OCI-LY7 (cell line): ENCODE measurements at regions not wholly inside any gene's neighbourhood (a gene's known extent, or its start where the extent isn't known, plus 50 kb on each side); places are given as distances from the start of the nearest gene placed in this dataset.

Experiments
- BruUV-seq: library from RNA; stranded (reverse); fragments of 400-500 nt; replicated peaks from 2 replicates; lab custom pipeline; 2021; lab: Mats Ljungman, UMichigan
- CTCF ChIA-PET: fragments of 300-600 bp; sonication (Branson Sonifier 250); formaldehyde crosslinking; loops from one replicate; lab custom pipeline; 2022; ENCODE audit warnings: antibody characterized with exemption; ENCODE audit not compliant: unreplicated experiment; lab: Charles Lee
- POLR2A ChIA-PET: fragments of 300-600 bp; sonication (Branson Sonifier 250); formaldehyde crosslinking; loops from one replicate; lab custom pipeline; 2022; ENCODE audit warnings: antibody characterized with exemption; lab: Charles Lee
- DNase-seq: peaks from one replicate; pipeline ENCODE4 v3.0.0-alpha.2; 2015; ENCODE audit warnings: low spot score
- H2AFZ ChIP-seq: fragments of 200-600 bp; sonication (generic), shearing (Covaris generic); 2 replicates; pipeline ENCODE4 v1.6.1; 2014; ENCODE audit warnings: mild to moderate bottlenecking, antibody characterized with exemption, low read length, moderate library complexity
- H3K27ac ChIP-seq: fragments of 200-600 bp; sonication (generic); 2 replicates; pipeline ENCODE4 v1.5.1; 2014; ENCODE audit warnings: mixed run types, low read depth, mild to moderate bottlenecking, moderate library complexity, low read length, inconsistent platforms; ENCODE audit not compliant: poor library complexity, severe bottlenecking
- H3K36me3 ChIP-seq: fragments of 200-600 bp; sonication (generic); 2 replicates; pipeline ENCODE4 v1.6.1; 2014; ENCODE audit warnings: mild to moderate bottlenecking, antibody characterized with exemption, low read length, moderate library complexity, mixed read lengths; ENCODE audit not compliant: insufficient read depth
- H3K4me1 ChIP-seq: fragments of 200-600 bp; sonication (generic); 2 replicates; pipeline ENCODE4 v1.5.1; 2014; ENCODE audit warnings: mild to moderate bottlenecking, low read length; ENCODE audit not compliant: insufficient read depth, poor library complexity, severe bottlenecking
- H3K4me2 ChIP-seq: fragments of 200-600 bp; sonication (generic); 2 replicates; pipeline ENCODE4 v1.6.1; 2014; ENCODE audit warnings: mild to moderate bottlenecking, low read length
- H3K4me3 ChIP-seq: fragments of 200-600 bp; sonication (generic); 2 replicates; pipeline ENCODE4 v1.5.1; 2014; ENCODE audit warnings: mild to moderate bottlenecking, low read depth, low read length; ENCODE audit not compliant: poor library complexity, severe bottlenecking
- H3K79me2 ChIP-seq: fragments of 200-600 bp; sonication (generic); 2 replicates; pipeline ENCODE4 v1.6.1; 2016; ENCODE audit warnings: low read depth, mild to moderate bottlenecking, low read length, moderate library complexity, mixed read lengths; ENCODE audit not compliant: insufficient read depth
- H3K9me2 ChIP-seq: fragments of 200-600 bp; sonication (generic); 2 replicates; pipeline ENCODE4 v1.6.1; 2016; ENCODE audit warnings: mild to moderate bottlenecking, low read length, mixed read lengths; ENCODE audit not compliant: insufficient read depth
- H3K9me3 ChIP-seq: fragments of 200-600 bp; sonication (generic); 2 replicates; pipeline ENCODE4 v1.6.1; 2014; ENCODE audit warnings: mild to moderate bottlenecking, mixed run types, low read length, mixed read lengths
- H4K20me1 ChIP-seq: fragments of 200-600 bp; sonication (generic); 2 replicates; pipeline ENCODE4 v1.6.1; 2014; ENCODE audit warnings: mild to moderate bottlenecking, antibody characterized with exemption, low read length, moderate library complexity, mixed read lengths; ENCODE audit not compliant: insufficient read depth
- CTCF ChIP-seq: fragments of 200-600 bp; sonication (generic); conservative IDR thresholded peaks from 2 replicates; pipeline ENCODE4 v1.5.1; 2014; ENCODE audit warnings: mild to moderate bottlenecking, antibody characterized with exemption, low read length, moderate library complexity, mixed read lengths
- EZH2phosphoT487 ChIP-seq: fragments of 200-600 bp; sonication (generic); IDR thresholded peaks from 2 replicates; pipeline ENCODE4 v1.6.1; 2018; ENCODE audit warnings: low read depth, borderline replicate concordance, mild to moderate bottlenecking, mixed run types, antibody characterized with exemption, low read length, moderate library complexity, mixed read lengths
- intact Hi-C: fragments of 100-400 bp; cut with micrococcal nuclease; formaldehyde crosslinking; loops from one replicate; pipeline ENCODE4 v1.10.0; 2022; ENCODE audit not compliant: unreplicated experiment

- intact Hi-C loops: loop anchor here (2.0 to 5.0 kb wide), 3 partner anchors 15 to 353 kb away; no protein-coding TSS in a partner anchor
- TF ChIP-seq CTCF: no peak
- no peak for TF ChIP-seq EZH2phosphoT487
- H2AFZ ChIP-seq: no peak overlapping the region
- ChIA-PET POLR2A (no interaction called here), CTCF (no interaction called here)
- H3K9me3 ChIP-seq: peaks cover 32% of the 10 kb centered on the region
- H3K79me2 ChIP-seq: no peaks in the 10 kb centered on the region
- H3K4me3 ChIP-seq: no peak overlapping the region
- BruUV-seq: no TSS peak
- H3K4me2 ChIP-seq: no peak overlapping the region
- H3K9me2 ChIP-seq: no peaks in the 10 kb centered on the region
- H4K20me1 ChIP-seq: no peaks in the 10 kb centered on the region
- no peak for DNase-seq
- H3K4me1 ChIP-seq: peaks cover 30% of the 10 kb centered on the region
- H3K27ac ChIP-seq: no peak overlapping the region
- H3K36me3 ChIP-seq: peaks cover 13% of the 10 kb centered on the region
Observed at GRCh38 chr14:106309423-106309822, 783.0 kb downstream of the TMEM121 start.

- Histone ChIP-seq H3K9me3 (peaks cover 13% of the 10 kb centered on the region; the same call in 1 of the 2 replicates), H3K4me2 (no peak overlapping the region), H3K27ac (no peak overlapping the region), H3K79me2 (no peaks in the 10 kb centered on the region), H3K36me3 (no peaks in the 10 kb centered on the region; the same call in 1 of the 2 replicates), H3K9me2 (no peaks in the 10 kb centered on the region), H3K4me3 (no peak overlapping the region), H3K4me1 (peaks cover 37% of the 10 kb centered on the region), H2AFZ (no peak overlapping the region), H4K20me1 (no peaks in the 10 kb centered on the region)
- intact Hi-C loops: no loop called here
- no peak for DNase-seq
- no peak for TF ChIP-seq EZH2phosphoT487
- no peak for TF ChIP-seq CTCF
- CTCF ChIA-PET: no interaction called here
- BruUV-seq: no TSS peak
- POLR2A ChIA-PET: no interaction called here
Observed at GRCh38 chr14:106315436-106315835, 789.1 kb downstream of the TMEM121 start.

GRCh38 chr14:106317593-106317992, 791.2 kb downstream of the TMEM121 start:
- peaks cover 26% of the 10 kb centered on the region for H3K4me1 ChIP-seq
- BruUV-seq: no TSS peak
- no peak overlapping the region for H2AFZ ChIP-seq
- H3K27ac ChIP-seq: no peak overlapping the region
- no peak overlapping the region for H3K4me2 ChIP-seq
- ChIA-PET CTCF (no interaction called here), POLR2A (no interaction called here)
- intact Hi-C loops: no loop called here
- H3K36me3 ChIP-seq: no peaks in the 10 kb centered on the region
- H3K4me3 ChIP-seq: no peak overlapping the region
- TF ChIP-seq EZH2phosphoT487 (no peak), CTCF (no peak)
- H3K9me3 ChIP-seq: no peaks in the 10 kb centered on the region
- H4K20me1 ChIP-seq: no peaks in the 10 kb centered on the region
- no peak for DNase-seq
- H3K79me2 ChIP-seq: no peaks in the 10 kb centered on the region
- no peaks in the 10 kb centered on the region for H3K9me2 ChIP-seq
